ENCODE measurements at regions not wholly inside any gene's neighbourhood (a gene's known extent, or its start where the extent isn't known, plus 50 kb on each side); places are given as distances from the start of the nearest gene placed in this dataset.
"Not testable (repeated sequence)": the region's sequence is repeated elsewhere in the genome, so short reads cannot be mapped to it uniquely, and the experiment has no call there.

- no peak for DNase-seq
Observed at GRCh38 chr2:33719067-33719466, 120.0 kb upstream of the FAM98A start.

GRCh38 chr2:33712674-33713073, 113.6 kb upstream of the FAM98A start:
- DNase-seq = no peak

- DNase-seq = no peak
Observed at GRCh38 chr2:33709951-33710350, 110.9 kb upstream of the FAM98A start.

- DNase-seq = no peak
Observed at GRCh38 chr2:33707312-33707711, 108.2 kb upstream of the FAM98A start.

GRCh38 chr2:33706410-33706809, 107.3 kb upstream of the FAM98A start:
- DNase-seq = no peak

- no peak for DNase-seq
Observed at GRCh38 chr2:33704406-33704855, 105.3 kb upstream of the FAM98A start.

- DNase-seq = no peak
Observed at GRCh38 chr2:33696234-33696633, 97.1 kb upstream of the FAM98A start.

GRCh38 chr2:33694904-33695303, 95.8 kb upstream of the FAM98A start:
- no peak for DNase-seq

GRCh38 chr2:33690686-33691085, 91.6 kb upstream of the FAM98A start:
- not testable (repeated sequence) for DNase-seq

- DNase-seq = no peak
Observed at GRCh38 chr2:33681364-33681757, 82.3 kb upstream of the FAM98A start.

GRCh38 chr2:33680644-33681363, 81.7 kb upstream of the FAM98A start:
- no peak for DNase-seq

GRCh38 chr2:33678436-33678835, 79.3 kb upstream of the FAM98A start:
- DNase-seq = no peak

GRCh38 chr2:33673937-33674336, 74.8 kb upstream of the FAM98A start:
- DNase-seq = peak; percentile 3

GRCh38 chr2:33672896-33673295, 73.8 kb upstream of the FAM98A start:
- no peak for DNase-seq

GRCh38 chr2:33672389-33672788, 73.3 kb upstream of the FAM98A start:
- DNase-seq = no peak

GRCh38 chr2:33671198-33671597, 72.1 kb upstream of the FAM98A start:
- DNase-seq = no peak

- no peak for DNase-seq
Observed at GRCh38 chr2:33670392-33670937, 71.4 kb upstream of the FAM98A start.

GRCh38 chr2:33666879-33667278, 67.8 kb upstream of the FAM98A start:
- DNase-seq = no peak

- no peak for DNase-seq
Observed at GRCh38 chr2:33665039-33665438, 65.9 kb upstream of the FAM98A start.

GRCh38 chr2:33660416-33661123, 61.5 kb upstream of the FAM98A start:
- DNase-seq = no peak

- DNase-seq = no peak
Observed at GRCh38 chr2:33655626-33656320, 56.7 kb upstream of the FAM98A start.

- DNase-seq = no peak
Observed at GRCh38 chr2:33652830-33653229, 53.7 kb upstream of the FAM98A start.

- DNase-seq = no peak
Observed at GRCh38 chr2:33650171-33650570, 51.1 kb upstream of the FAM98A start.

Data from MV-4-11 (cell line).